PC-9 (cell line): ENCODE measurements at regions not wholly inside any gene's neighbourhood (a gene's known extent, or its start where the extent isn't known, plus 50 kb on each side); places are given as distances from the start of the nearest gene placed in this dataset.

Experiments
- BruUV-seq: library from RNA; stranded (reverse); fragments of 400-500 nt; replicated peaks from 2 replicates; lab custom pipeline; 2021; lab: Mats Ljungman, UMichigan
- CTCF ChIA-PET: fragments of 300-600 bp; sonication (Branson Sonifier 250); formaldehyde crosslinking; loops from one replicate; lab custom pipeline; 2022; ENCODE audit warnings: antibody characterized with exemption; lab: Charles Lee
- POLR2A ChIA-PET: fragments of 300-600 bp; sonication (Branson Sonifier 250); formaldehyde crosslinking; loops from one replicate; lab custom pipeline; 2022; ENCODE audit warnings: antibody characterized with exemption; ENCODE audit not compliant: unreplicated experiment; lab: Charles Lee
- DNase-seq, 2 experiments: peaks; one replicate each; pipeline versions ENCODE4 v3.0.0 to v3.0.0-alpha.2; 2015 to 2022; ENCODE audit warnings: mixed read lengths in 1 of 2
- H2AFZ ChIP-seq: fragments of 200-600 bp; sonication (generic); 2 replicates; pipeline ENCODE4 v1.8.1; 2017; ENCODE audit warnings: antibody characterized with exemption
- H3F3A ChIP-seq: fragments of 200-600 bp; sonication (generic); 2 replicates; pipeline ENCODE4 v1.8.1; 2017; ENCODE audit warnings: antibody characterized with exemption, mild to moderate bottlenecking, low read depth; ENCODE audit not compliant: insufficient read depth
- H3K27ac ChIP-seq: fragments of 200-600 bp; sonication (generic); 2 replicates; pipeline ENCODE4 v1.6.1; 2016; ENCODE audit warnings: mixed run types
- H3K27me3 ChIP-seq: fragments of 200-600 bp; sonication (generic); 2 replicates; pipeline ENCODE4 v1.6.1; 2016; ENCODE audit warnings: low read depth, mixed run types; ENCODE audit not compliant: insufficient read depth
- H3K36me3 ChIP-seq: fragments of 200-600 bp; sonication (generic); 2 replicates; pipeline ENCODE4 v1.6.1; 2016; ENCODE audit warnings: low read depth, mixed run types
- H3K4me1 ChIP-seq: fragments of 200-600 bp; sonication (generic); replicated peaks from 2 replicates; pipeline ENCODE4 v1.6.1; 2016; ENCODE audit warnings: mixed run types; ENCODE audit not compliant: insufficient read depth
- H3K4me2 ChIP-seq: fragments of 200-600 bp; sonication (generic); 2 replicates; pipeline ENCODE4 v1.6.1; 2017; ENCODE audit warnings: mixed run types
- H3K4me3 ChIP-seq: fragments of 200-600 bp; sonication (generic); 2 replicates; pipeline ENCODE4 v1.6.1; 2016; ENCODE audit warnings: mixed run types
- H3K79me2 ChIP-seq: fragments of 200-600 bp; sonication (generic); 2 replicates; pipeline ENCODE4 v1.6.1; 2017; ENCODE audit warnings: low read depth, mixed run types
- H3K9me2 ChIP-seq: fragments of 200-600 bp; sonication (generic); 2 replicates; pipeline ENCODE4 v1.8.1; 2017; ENCODE audit warnings: mild to moderate bottlenecking; ENCODE audit not compliant: insufficient read depth
- H3K9me3 ChIP-seq: fragments of 200-600 bp; sonication (generic); 2 replicates; pipeline ENCODE4 v1.8.1; 2016; ENCODE audit warnings: low read depth; ENCODE audit not compliant: insufficient read depth
- H4K20me1 ChIP-seq: fragments of 200-600 bp; sonication (generic); 2 replicates; pipeline ENCODE4 v1.8.1; 2017; ENCODE audit not compliant: insufficient read depth
- CTCF ChIP-seq: fragments of 200-600 bp; sonication (generic); conservative IDR thresholded peaks from 2 replicates; pipeline ENCODE4 v1.6.1; 2017; ENCODE audit warnings: mixed run types, antibody characterized with exemption, mild to moderate bottlenecking, moderate library complexity
- EZH2 ChIP-seq: fragments of 200-600 bp; sonication (generic); IDR thresholded peaks from 2 replicates; pipeline ENCODE4 v1.8.0; 2017; ENCODE audit warnings: antibody characterized with exemption, low read depth
- intact Hi-C: fragments of 100-400 bp; cut with micrococcal nuclease; formaldehyde crosslinking; loops from one replicate; pipeline ENCODE4 v1.10.0; 2022; ENCODE audit not compliant: unreplicated experiment

- CTCF ChIA-PET, result no interaction called here
- BruUV-seq, result no TSS peak
- intact Hi-C loops, result no loop called here
- no peaks in the 10 kb centered on the region for H3F3A ChIP-seq
- no peaks in the 10 kb centered on the region for H3K9me3 ChIP-seq
- no peak for DNase-seq
- no peaks in the 10 kb centered on the region for H4K20me1 ChIP-seq
- no peak overlapping the region for H3K4me2 ChIP-seq
- no peaks in the 10 kb centered on the region for H3K27me3 ChIP-seq
- no peaks in the 10 kb centered on the region for H3K4me1 ChIP-seq
- H2AFZ ChIP-seq, result no peak overlapping the region
- TF ChIP-seq CTCF, result no peak
- no peaks in the 10 kb centered on the region for H3K9me2 ChIP-seq
- no peaks in the 10 kb centered on the region for H3K79me2 ChIP-seq
- POLR2A ChIA-PET, result no interaction called here
- H3K36me3 ChIP-seq, result no peaks in the 10 kb centered on the region
- no peak overlapping the region for H3K4me3 ChIP-seq
- H3K27ac ChIP-seq, result no peak overlapping the region
These were observed 444.2 kb downstream of the SNAPC1 start for GRCh38 chr14:62206456-62206855.

- BruUV-seq, result no TSS peak
- H3K9me3 ChIP-seq, result no peaks in the 10 kb centered on the region
- no peak overlapping the region for H3K4me3 ChIP-seq
- H3K4me2 ChIP-seq, result no peak overlapping the region
- H2AFZ ChIP-seq, result no peak overlapping the region
- no peaks in the 10 kb centered on the region for H3K4me1 ChIP-seq
- no peak for TF ChIP-seq CTCF
- no peak for TF ChIP-seq EZH2
- H3K9me2 ChIP-seq, result no peaks in the 10 kb centered on the region
- no peaks in the 10 kb centered on the region for H4K20me1 ChIP-seq
- no peaks in the 10 kb centered on the region for H3K36me3 ChIP-seq
- DNase-seq, result no peak
- CTCF ChIA-PET, result no interaction called here
- intact Hi-C loops, result no loop called here
- POLR2A ChIA-PET, result no interaction called here
- H3K27ac ChIP-seq, result no peak overlapping the region
- H3F3A ChIP-seq, result no peaks in the 10 kb centered on the region
- H3K79me2 ChIP-seq, result no peaks in the 10 kb centered on the region
- H3K27me3 ChIP-seq, result no peaks in the 10 kb centered on the region
These were observed 447.2 kb downstream of the SNAPC1 start for GRCh38 chr14:62209287-62209899.

GRCh38 chr14:62213516-62213915 is 451.3 kb downstream of the SNAPC1 start:
- POLR2A ChIA-PET, result interaction anchor here (0.8 kb wide), 1 partner anchor 79 kb away, joined by 9 read pairs; no protein-coding TSS in a partner anchor
- no peaks in the 10 kb centered on the region for H3K79me2 ChIP-seq
- no peak for DNase-seq
- no TSS peak for BruUV-seq
- no peaks in the 10 kb centered on the region for H3K9me2 ChIP-seq
- no peak for TF ChIP-seq EZH2
- no peak for TF ChIP-seq CTCF
- CTCF ChIA-PET, result no interaction called here
- H3K9me3 ChIP-seq, result no peaks in the 10 kb centered on the region
- H3K4me3 ChIP-seq, result no peak overlapping the region
- no peaks in the 10 kb centered on the region for H3K27me3 ChIP-seq
- H4K20me1 ChIP-seq, result no peaks in the 10 kb centered on the region
- no peak overlapping the region for H2AFZ ChIP-seq
- H3K27ac ChIP-seq, result no peak overlapping the region
- no peak overlapping the region for H3K4me2 ChIP-seq
- intact Hi-C loops, result no loop called here
- H3K36me3 ChIP-seq, result no peaks in the 10 kb centered on the region
- no peaks in the 10 kb centered on the region for H3F3A ChIP-seq
- H3K4me1 ChIP-seq, result no peaks in the 10 kb centered on the region
